ENCODE measurements at regions not wholly inside any gene's neighbourhood (a gene's known extent, or its start where the extent isn't known, plus 50 kb on each side); places are given as distances from the start of the nearest gene placed in this dataset.
A peak's percentile ranks its signal among the peaks of the same experiment; 100 is the strongest.

GRCh38 chr20:57024849-57025248 is 241.6 kb downstream of the BMP7 start:
- Mint-ChIP-seq H3K9me3 (ENCODE audit: unreplicated experiment) (peaks cover 6% of the 10 kb centered on the region), H3K36me3 (ENCODE audit: unreplicated experiment) (peaks cover 5% of the 10 kb centered on the region), H3K4me3 (ENCODE audit: unreplicated experiment) (no peak overlapping the region), H3K4me1 (ENCODE audit: low read depth, unreplicated experiment) (peaks cover 19% of the 10 kb centered on the region), H3K27ac (ENCODE audit: unreplicated experiment) (no peak overlapping the region), H3K27me3 (ENCODE audit: unreplicated experiment) (no peaks in the 10 kb centered on the region)
- DNase-seq, result no peak
- TF ChIP-seq, protein P1, sequence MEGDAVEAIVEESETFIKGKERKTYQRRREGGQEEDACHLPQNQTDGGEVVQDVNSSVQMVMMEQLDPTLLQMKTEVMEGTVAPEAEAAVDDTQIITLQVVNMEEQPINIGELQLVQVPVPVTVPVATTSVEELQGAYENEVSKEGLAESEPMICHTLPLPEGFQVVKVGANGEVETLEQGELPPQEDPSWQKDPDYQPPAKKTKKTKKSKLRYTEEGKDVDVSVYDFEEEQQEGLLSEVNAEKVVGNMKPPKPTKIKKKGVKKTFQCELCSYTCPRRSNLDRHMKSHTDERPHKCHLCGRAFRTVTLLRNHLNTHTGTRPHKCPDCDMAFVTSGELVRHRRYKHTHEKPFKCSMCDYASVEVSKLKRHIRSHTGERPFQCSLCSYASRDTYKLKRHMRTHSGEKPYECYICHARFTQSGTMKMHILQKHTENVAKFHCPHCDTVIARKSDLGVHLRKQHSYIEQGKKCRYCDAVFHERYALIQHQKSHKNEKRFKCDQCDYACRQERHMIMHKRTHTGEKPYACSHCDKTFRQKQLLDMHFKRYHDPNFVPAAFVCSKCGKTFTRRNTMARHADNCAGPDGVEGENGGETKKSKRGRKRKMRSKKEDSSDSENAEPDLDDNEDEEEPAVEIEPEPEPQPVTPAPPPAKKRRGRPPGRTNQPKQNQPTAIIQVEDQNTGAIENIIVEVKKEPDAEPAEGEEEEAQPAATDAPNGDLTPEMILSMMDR (IDR thresholded peaks at IDR 0.05; ENCODE audit: partially characterized antibody, unreplicated experiment), result no peak

DNA sequence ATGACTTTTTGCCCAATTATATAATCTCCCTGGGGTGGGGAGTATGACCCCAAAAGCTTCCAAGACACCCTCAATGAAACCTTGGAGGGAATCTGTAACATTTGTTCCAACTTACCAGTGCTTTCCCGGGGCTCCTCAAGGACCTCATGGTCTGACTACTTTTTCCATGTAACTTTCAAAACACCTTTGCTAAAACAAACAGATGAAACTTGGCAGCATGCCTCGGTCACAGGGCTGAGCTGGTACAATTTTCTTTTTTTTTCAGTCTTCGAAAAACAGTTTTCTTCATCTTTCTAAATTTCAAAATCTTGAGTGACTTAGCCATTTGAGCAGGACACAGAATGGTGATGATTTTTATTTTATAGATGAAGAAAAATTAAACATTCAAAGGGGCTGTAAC is 241.2 kb downstream of the BMP7 start:
- Mint-ChIP-seq H3K36me3 (ENCODE audit: unreplicated experiment) (peaks cover 5% of the 10 kb centered on the region), H3K4me3 (ENCODE audit: unreplicated experiment) (no peak overlapping the region), H3K4me1 (ENCODE audit: low read depth, unreplicated experiment) (peaks cover 22% of the 10 kb centered on the region), H3K27me3 (ENCODE audit: unreplicated experiment) (no peaks in the 10 kb centered on the region), H3K9me3 (ENCODE audit: unreplicated experiment) (peaks cover 6% of the 10 kb centered on the region), H3K27ac (ENCODE audit: unreplicated experiment) (no peak overlapping the region)
- DNase-seq, result no peak
- TF ChIP-seq, protein P1 (IDR thresholded peaks at IDR 0.05; ENCODE audit: partially characterized antibody, unreplicated experiment), result no peak

GRCh38 chr20:57025666-57026224 is 240.7 kb downstream of the BMP7 start:
- H3K4me3 Mint-ChIP-seq (ENCODE audit: unreplicated experiment), result no peak overlapping the region
- H3K36me3 Mint-ChIP-seq (ENCODE audit: unreplicated experiment), result peaks cover 5% of the 10 kb centered on the region
- H3K27me3 Mint-ChIP-seq (ENCODE audit: unreplicated experiment), result no peaks in the 10 kb centered on the region
- H3K27ac Mint-ChIP-seq (ENCODE audit: unreplicated experiment), result no peak overlapping the region
- TF ChIP-seq, protein P1 (IDR thresholded peaks at IDR 0.05; ENCODE audit: partially characterized antibody, unreplicated experiment), result no peak
- no peak for DNase-seq
- peaks cover 27% of the 10 kb centered on the region for H3K4me1 Mint-ChIP-seq (ENCODE audit: low read depth, unreplicated experiment)
- peaks cover 7% of the 10 kb centered on the region for H3K9me3 Mint-ChIP-seq (ENCODE audit: unreplicated experiment)

DNA sequence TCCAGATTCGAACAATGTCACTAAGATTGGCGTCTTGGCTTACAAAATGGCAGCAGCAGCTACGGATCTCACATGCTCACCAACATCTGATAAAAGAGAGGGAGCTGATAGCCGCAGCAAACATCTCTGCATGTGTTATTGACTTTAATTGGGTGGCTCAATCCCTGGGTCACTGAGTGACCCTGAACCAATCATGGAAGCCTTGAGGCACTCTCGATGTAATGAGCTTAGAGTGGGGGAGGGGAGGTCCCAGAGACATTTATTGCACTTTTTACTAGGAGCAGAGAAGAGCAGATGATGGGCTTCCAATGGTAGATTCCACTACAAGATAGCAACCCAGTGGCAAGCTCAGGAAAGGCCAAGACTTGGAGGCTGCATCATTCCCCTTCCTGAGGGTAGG is 238.7 kb downstream of the BMP7 start:
- peaks cover 13% of the 10 kb centered on the region for H3K9me3 Mint-ChIP-seq (ENCODE audit: unreplicated experiment)
- peaks cover 47% of the 10 kb centered on the region for H3K4me1 Mint-ChIP-seq (ENCODE audit: low read depth, unreplicated experiment)
- peaks cover 5% of the 10 kb centered on the region for H3K36me3 Mint-ChIP-seq (ENCODE audit: unreplicated experiment)
- H3K27ac Mint-ChIP-seq (ENCODE audit: unreplicated experiment), result no peak overlapping the region
- peaks cover 6% of the 10 kb centered on the region for H3K27me3 Mint-ChIP-seq (ENCODE audit: unreplicated experiment)
- DNase-seq, result no peak
- H3K4me3 Mint-ChIP-seq (ENCODE audit: unreplicated experiment), result no peak overlapping the region
- TF ChIP-seq, protein P1 (IDR thresholded peaks at IDR 0.05; ENCODE audit: partially characterized antibody, unreplicated experiment), result no peak

- H3K4me1 Mint-ChIP-seq (ENCODE audit: low read depth, unreplicated experiment), result peaks cover 53% of the 10 kb centered on the region
- H3K4me3 Mint-ChIP-seq (ENCODE audit: unreplicated experiment), result peak overlapping the region; percentile 13
- peaks cover 9% of the 10 kb centered on the region for H3K27me3 Mint-ChIP-seq (ENCODE audit: unreplicated experiment)
- peaks cover 15% of the 10 kb centered on the region for H3K9me3 Mint-ChIP-seq (ENCODE audit: unreplicated experiment)
- peaks cover 4% of the 10 kb centered on the region for H3K36me3 Mint-ChIP-seq (ENCODE audit: unreplicated experiment)
- TF ChIP-seq, protein P1 (IDR thresholded peaks at IDR 0.05; ENCODE audit: partially characterized antibody, unreplicated experiment), result no peak
- DNase-seq, result peak; percentile 38
- H3K27ac Mint-ChIP-seq (ENCODE audit: unreplicated experiment), result peak overlapping the region; percentile 91
These were observed 235.5 kb downstream of the BMP7 start for GRCh38 chr20:57030611-57031600.

Data from glutamatergic neuron (in vitro differentiated cells).